ENCODE measurements at regions not wholly inside any gene's neighbourhood (a gene's known extent, or its start where the extent isn't known, plus 50 kb on each side); places are given as distances from the start of the nearest gene placed in this dataset.

GRCh38 chr5:154673506-154673905 is 81.7 kb upstream of the LARP1 start:
- no peak for TF ChIP-seq EZH2 (IDR thresholded peaks at IDR 0.05; ENCODE audit: low read length, unreplicated experiment)
- TF ChIP-seq, protein P1, sequence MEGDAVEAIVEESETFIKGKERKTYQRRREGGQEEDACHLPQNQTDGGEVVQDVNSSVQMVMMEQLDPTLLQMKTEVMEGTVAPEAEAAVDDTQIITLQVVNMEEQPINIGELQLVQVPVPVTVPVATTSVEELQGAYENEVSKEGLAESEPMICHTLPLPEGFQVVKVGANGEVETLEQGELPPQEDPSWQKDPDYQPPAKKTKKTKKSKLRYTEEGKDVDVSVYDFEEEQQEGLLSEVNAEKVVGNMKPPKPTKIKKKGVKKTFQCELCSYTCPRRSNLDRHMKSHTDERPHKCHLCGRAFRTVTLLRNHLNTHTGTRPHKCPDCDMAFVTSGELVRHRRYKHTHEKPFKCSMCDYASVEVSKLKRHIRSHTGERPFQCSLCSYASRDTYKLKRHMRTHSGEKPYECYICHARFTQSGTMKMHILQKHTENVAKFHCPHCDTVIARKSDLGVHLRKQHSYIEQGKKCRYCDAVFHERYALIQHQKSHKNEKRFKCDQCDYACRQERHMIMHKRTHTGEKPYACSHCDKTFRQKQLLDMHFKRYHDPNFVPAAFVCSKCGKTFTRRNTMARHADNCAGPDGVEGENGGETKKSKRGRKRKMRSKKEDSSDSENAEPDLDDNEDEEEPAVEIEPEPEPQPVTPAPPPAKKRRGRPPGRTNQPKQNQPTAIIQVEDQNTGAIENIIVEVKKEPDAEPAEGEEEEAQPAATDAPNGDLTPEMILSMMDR (conservative IDR thresholded peaks at IDR 0.05; ENCODE audit: low read depth, low read length): no peak
